Heart right ventricle (tissue), 16 donors: ENCODE measurements at regions not wholly inside any gene's neighbourhood (a gene's known extent, or its start where the extent isn't known, plus 50 kb on each side); places are given as distances from the start of the nearest gene placed in this dataset.

Source experiments
- ATAC-seq, 8 donors: fragments of 200-7000 bp; cut with Tn5 transposase; one replicate each; pipeline ENCODE4 v1.9.1; 2020; ENCODE audit warnings: mild to moderate bottlenecking in 8 of 8, moderate library complexity in 8 of 8, moderate number of reproducible peaks in 1 of 8
- DNase-seq, 2 donors: peaks; one replicate each; pipeline ENCODE4 v3.0.0-alpha.2; 2020
- H3K27ac ChIP-seq, 10 donors: fragments of 200-600 bp; sonication (generic) in 2 of 10; one replicate each; pipeline versions ENCODE4 v1.5.0 to v1.8.0; 2020 to 2022; ENCODE audit warnings: mild to moderate bottlenecking in 3 of 10
- H3K27me3 ChIP-seq, 7 donors: fragments of 200-600 bp; one replicate each; pipeline ENCODE4 v1.8.0; 2021 to 2022; ENCODE audit warnings: mild to moderate bottlenecking in 2 of 7
- H3K36me3 ChIP-seq, 9 donors: fragments of 200-600 bp; sonication (generic) in 1 of 9; one replicate each; pipeline versions ENCODE4 v1.5.0 to v1.8.0; 2020 to 2022; ENCODE audit warnings: mild to moderate bottlenecking in 2 of 9
- H3K4me1 ChIP-seq, 9 donors: fragments of 200-600 bp; sonication (generic) in 1 of 9; one replicate each; pipeline versions ENCODE4 v1.5.0 to v1.8.0; 2020 to 2022; ENCODE audit warnings: mild to moderate bottlenecking in 4 of 9
- H3K4me3 ChIP-seq, 10 donors: fragments of 200-600 bp; sonication (generic) in 2 of 10; one replicate each; pipeline versions ENCODE4 v1.5.0 to v1.8.0; 2020 to 2022; ENCODE audit warnings: mild to moderate bottlenecking in 7 of 10, moderate library complexity in 2 of 10
- H3K9me3 ChIP-seq, 11 donors: fragments of 200-600 bp in 10 of 11; sonication (generic) in 2 of 11; one replicate each; pipeline versions ENCODE4 v1.5.0 to v1.8.0; 2013 to 2022; ENCODE audit warnings: mild to moderate bottlenecking in 2 of 11, control low read depth in 1 of 11, moderate library complexity in 1 of 11
- WGBS, 2 donors: extraction: QIAGEN DNeasy Blood & Tissue Kit; methylation state at CpG; one replicate each; pipeline ENCODE4 v1.1.7; 2013; ENCODE audit warnings: inconsistent platforms in 1 of 2; 5-methylcytosine and 5-hydroxymethylcytosine counted together
- intact Hi-C, 10 donors: fragments of 100-400 bp; cut with DNase I; formaldehyde crosslinking; loops; one replicate each; pipeline versions ENCODE4 v1.11.1 to v1.14.2; 2022
- TF ChIP-seq, protein P1 (sequence below), 9 donors: fragments of 200-600 bp; sonication (generic) in 2 of 9; IDR thresholded peaks; one replicate each; pipeline versions ENCODE4 v1.5.0 to v1.8.0; 2021 to 2022; ENCODE audit warnings: antibody characterized with exemption in 9 of 9, mild to moderate bottlenecking in 5 of 9, moderate library complexity in 1 of 9
- donor health status: Arrhythmogenic right ventricular cardiomyopathy.
- donor health status: ischemic (EF 13 %, LVEDD 7.1; RV severe dilation, severe dysfunction).
- donor health status: healthy with polysubstance abuse.
- donor health status: DM: no; HTN: yes; CAD: no.
- donor health status: DM: no; HTN: no; CAD: no.
- donor health status: ischemic (EF 25% LVEDD 6.9; RV normal size, moderate dysfunction).
- donor health status: ischemic (EF 25% LVEDD 5.7; RV mildly dilated, moderate dysfunction).
- donor health status: healthy.
- donor health status: DM: yes; HTN: yes; CAD: no.
- donor health status: Ischemic cardiomyopathy.
- donor health status: ischemic (EF 35%, LVEDD 5.7; RV mildly dilated, moderate dysfunction).
- donor health status: nonischemic (EF 11% LVEDD 7.7; RV severe dilation, severe dysfunction).
- donor health status: DM: yes; HTN: yes; CAD: no.
- donor health status: PGD.
- donor health status: ischemic (EF 29% LVEDD 5.4; RV normal size, mild dysfunction).
- donor health status: nonischemic (EF 23%, LVEDD 6.1; RV moderate dilation, normal function).

- ATAC-seq (no peak), DNase-seq (no peak)
- 80 to 94% methylated on average over 4 of the region's 4 CpGs for WGBS, 2 donors
- Histone ChIP-seq H3K27ac (no peak overlapping the region), H3K27me3 (peaks cover 0 to 3% (median 0%) of the 10 kb centered on the region in 7 donors), H3K4me1 (no peaks in the 10 kb centered on the region), H3K4me3 (no peak overlapping the region), H3K36me3 (no peaks in the 10 kb centered on the region), H3K9me3 (peaks cover 0 to 54% (median 29%) of the 10 kb centered on the region in 11 donors)
- intact Hi-C loops: no loop called here
- TF ChIP-seq, protein P1, sequence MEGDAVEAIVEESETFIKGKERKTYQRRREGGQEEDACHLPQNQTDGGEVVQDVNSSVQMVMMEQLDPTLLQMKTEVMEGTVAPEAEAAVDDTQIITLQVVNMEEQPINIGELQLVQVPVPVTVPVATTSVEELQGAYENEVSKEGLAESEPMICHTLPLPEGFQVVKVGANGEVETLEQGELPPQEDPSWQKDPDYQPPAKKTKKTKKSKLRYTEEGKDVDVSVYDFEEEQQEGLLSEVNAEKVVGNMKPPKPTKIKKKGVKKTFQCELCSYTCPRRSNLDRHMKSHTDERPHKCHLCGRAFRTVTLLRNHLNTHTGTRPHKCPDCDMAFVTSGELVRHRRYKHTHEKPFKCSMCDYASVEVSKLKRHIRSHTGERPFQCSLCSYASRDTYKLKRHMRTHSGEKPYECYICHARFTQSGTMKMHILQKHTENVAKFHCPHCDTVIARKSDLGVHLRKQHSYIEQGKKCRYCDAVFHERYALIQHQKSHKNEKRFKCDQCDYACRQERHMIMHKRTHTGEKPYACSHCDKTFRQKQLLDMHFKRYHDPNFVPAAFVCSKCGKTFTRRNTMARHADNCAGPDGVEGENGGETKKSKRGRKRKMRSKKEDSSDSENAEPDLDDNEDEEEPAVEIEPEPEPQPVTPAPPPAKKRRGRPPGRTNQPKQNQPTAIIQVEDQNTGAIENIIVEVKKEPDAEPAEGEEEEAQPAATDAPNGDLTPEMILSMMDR (IDR thresholded peaks at IDR 0.05): no peak
Observed at GRCh38 chr18:78883501-78883900, 96.1 kb upstream of the SALL3 start.

DNA sequence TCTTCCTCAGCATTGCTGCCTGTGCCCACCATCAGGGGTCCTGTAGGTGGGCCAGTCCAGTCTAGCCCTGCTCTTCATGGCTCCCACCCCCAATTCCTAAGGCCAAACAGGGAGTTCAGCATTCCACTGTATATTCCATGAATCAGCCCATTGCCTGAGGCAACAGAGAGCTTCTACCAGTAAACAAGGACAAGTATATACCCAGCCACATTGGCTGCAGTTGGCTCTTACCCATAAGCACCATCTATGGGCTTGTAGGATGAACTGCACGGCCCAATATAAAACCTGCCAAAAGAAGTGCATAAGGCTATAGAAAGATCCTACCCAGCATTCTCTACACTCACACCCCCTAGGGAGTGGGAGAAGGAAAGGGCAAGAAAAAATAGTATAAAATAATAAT, 95.1 kb upstream of the SALL3 start:
- intact Hi-C loops: no loop called here
- Histone ChIP-seq H3K27me3 (peaks cover 0 to 3% (median 0%) of the 10 kb centered on the region in 7 donors), H3K9me3 (peaks cover 0 to 64% (median 39%) of the 10 kb centered on the region in 11 donors), H3K36me3 (no peaks in the 10 kb centered on the region), H3K4me1 (no peaks in the 10 kb centered on the region), H3K27ac (no peak overlapping the region), H3K4me3 (no peak overlapping the region)
- 40 to 85% methylated on average over 1 of the region's 1 CpG for WGBS, 2 donors
- TF ChIP-seq, protein P1 (IDR thresholded peaks at IDR 0.05): no peak
- DNase-seq (no peak), ATAC-seq (no peak)

DNA sequence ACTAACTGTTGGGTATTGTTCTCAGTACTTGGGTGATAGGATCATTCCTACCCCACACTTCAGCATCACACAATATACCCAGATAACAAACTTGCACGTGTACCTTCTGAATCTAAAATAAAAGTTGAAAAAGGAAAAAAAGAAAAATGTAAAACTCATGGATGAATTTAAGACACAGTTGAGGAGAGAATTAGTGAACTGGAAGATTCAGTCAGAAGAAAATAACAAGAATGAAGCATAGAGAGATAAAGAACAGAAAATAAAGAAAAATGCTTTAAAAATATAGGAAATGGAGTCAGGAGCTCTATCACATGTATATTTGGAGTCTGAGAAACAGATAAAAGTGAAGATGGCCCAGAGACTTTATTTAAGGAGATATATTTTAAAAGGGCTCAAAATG, 90.4 kb upstream of the SALL3 start:
- DNase-seq (no peak), ATAC-seq (no peak)
- TF ChIP-seq, protein P1 (IDR thresholded peaks at IDR 0.05): no peak
- intact Hi-C loops: no loop called here
- Histone ChIP-seq H3K4me3 (no peak overlapping the region), H3K27me3 (no peaks in the 10 kb centered on the region), H3K9me3 (peaks cover 0 to 76% (median 41%) of the 10 kb centered on the region in 11 donors), H3K4me1 (no peaks in the 10 kb centered on the region), H3K27ac (no peak overlapping the region), H3K36me3 (no peaks in the 10 kb centered on the region)
- 83% methylated on average over 1 of the region's 1 CpG for WGBS, 2 donors

- Histone ChIP-seq H3K27me3 (no peaks in the 10 kb centered on the region), H3K36me3 (no peaks in the 10 kb centered on the region), H3K27ac (no peak overlapping the region), H3K4me3 (no peak overlapping the region), H3K9me3 (peaks cover 0 to 65% (median 38%) of the 10 kb centered on the region in 11 donors), H3K4me1 (no peaks in the 10 kb centered on the region)
- intact Hi-C loops: no loop called here
- ATAC-seq (no peak), DNase-seq (no peak)
- TF ChIP-seq, protein P1 (IDR thresholded peaks at IDR 0.05): no peak
- WGBS, 2 donors: 89 to 94% methylated on average over 3 of the region's 3 CpGs
Observed at GRCh38 chr18:78890388-78890787, 89.2 kb upstream of the SALL3 start.
